GM18861 (cell line): ENCODE measurements at regions not wholly inside any gene's neighbourhood (a gene's known extent, or its start where the extent isn't known, plus 50 kb on each side); places are given as distances from the start of the nearest gene placed in this dataset.
"Not testable (repeated sequence)": the region's sequence is repeated elsewhere in the genome, so short reads cannot be mapped to it uniquely, and the experiment has no call there.

Experiments
- ATAC-seq: cut with Tn5 transposase; IDR thresholded peaks from one replicate; pipeline ENCODE4 v1.9.1; 2021; ENCODE audit not compliant: unreplicated experiment

DNA sequence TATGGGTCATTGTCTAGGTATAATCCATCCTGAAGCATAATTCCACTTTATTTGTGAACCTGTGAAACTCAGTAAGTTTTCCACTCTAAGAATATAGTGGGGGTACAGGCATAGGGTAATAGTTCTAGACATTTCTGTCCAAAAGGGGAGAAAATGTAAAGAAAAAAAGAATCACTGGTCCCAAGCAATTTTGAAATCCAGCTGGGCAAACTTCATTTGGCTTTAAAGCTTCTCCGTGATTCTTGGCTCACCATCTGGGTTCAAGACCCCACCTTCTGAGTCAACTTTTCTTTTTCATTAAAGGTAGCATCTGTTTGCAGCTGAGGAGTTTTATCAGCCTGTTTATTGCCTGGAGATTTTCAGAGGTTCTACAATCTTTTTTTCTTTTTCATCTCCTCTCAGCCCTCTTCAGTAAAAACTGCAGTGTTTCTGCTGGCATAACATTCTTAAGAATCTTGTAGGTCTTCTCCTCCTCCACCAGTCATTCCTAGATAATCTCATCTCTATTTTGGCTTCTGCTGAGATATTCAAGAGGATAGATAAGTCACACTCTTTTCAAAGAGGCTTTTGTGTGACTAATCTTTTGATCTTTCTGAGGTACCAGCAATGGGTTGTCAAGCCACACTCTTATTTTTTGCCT, 126.1 kb upstream of the PITX1 start:
- ATAC-seq: no peak

- no peak for ATAC-seq
Measured at GRCh38 chr5:135159626-135160025, 125.6 kb upstream of the PITX1 start.

DNA sequence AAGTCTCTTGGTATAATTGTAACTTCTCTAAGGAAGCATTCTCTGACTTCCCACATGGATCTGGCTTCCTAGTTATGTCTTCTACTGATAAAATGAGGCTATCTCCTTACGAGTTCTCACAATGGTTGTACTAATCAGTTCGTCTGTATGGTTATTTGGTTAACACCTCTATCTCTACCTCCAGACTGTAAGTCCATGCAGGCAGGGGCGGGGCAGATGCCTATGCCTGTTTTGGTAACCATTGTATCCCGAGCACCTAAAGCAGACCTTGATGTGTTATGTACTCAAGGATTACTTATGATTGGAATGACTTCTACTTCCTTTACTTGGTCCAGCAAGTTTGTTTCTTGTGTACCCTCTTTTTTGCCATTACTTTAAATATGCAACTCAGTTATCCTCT, 125.0 kb upstream of the PITX1 start:
- ATAC-seq: no peak

GRCh38 chr5:135158314-135158697, 124.3 kb upstream of the PITX1 start:
- ATAC-seq: no peak

GRCh38 chr5:135157421-135158313, 123.6 kb upstream of the PITX1 start:
- no peak for ATAC-seq

DNA sequence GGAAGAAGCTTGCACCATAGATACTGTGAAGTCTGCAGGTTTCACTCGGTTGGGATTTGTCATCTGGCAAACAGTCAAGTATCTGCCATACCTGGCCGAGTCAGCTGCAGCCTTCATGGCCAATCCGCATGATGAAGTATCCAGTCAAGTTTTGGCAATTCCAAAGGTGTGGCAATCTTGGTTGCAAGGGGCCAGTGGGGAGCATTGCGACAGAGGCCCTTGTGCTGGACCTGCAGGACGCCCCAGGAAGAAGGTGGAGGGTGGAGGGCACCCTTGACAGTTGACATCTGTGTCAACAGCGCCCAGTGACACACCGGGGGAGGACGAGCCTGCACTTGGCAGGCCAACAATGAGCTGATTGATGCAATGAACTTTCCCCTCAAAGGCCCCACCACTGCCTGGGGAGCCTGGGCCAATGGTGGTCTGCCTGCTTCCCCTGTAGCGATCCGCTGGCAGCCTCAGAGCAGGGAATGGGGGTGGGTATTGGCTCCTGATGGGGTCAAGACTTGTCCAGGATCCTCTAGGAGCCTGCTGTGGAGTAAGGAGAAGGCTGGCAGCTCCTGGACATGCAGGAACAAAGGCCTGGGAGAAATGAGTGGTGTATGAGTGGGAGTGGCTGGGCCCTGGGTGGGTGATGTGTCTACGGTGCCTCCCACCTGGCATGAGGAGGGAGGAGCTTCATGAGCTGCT, 122.8 kb upstream of the PITX1 start:
- ATAC-seq: no peak

- ATAC-seq: no peak
Measured at GRCh38 chr5:135156337-135156714, 122.3 kb upstream of the PITX1 start.

- no peak for ATAC-seq
Measured at GRCh38 chr5:135155616-135156214, 121.7 kb upstream of the PITX1 start.

GRCh38 chr5:135154961-135155360, 120.9 kb upstream of the PITX1 start:
- ATAC-seq: no peak

DNA sequence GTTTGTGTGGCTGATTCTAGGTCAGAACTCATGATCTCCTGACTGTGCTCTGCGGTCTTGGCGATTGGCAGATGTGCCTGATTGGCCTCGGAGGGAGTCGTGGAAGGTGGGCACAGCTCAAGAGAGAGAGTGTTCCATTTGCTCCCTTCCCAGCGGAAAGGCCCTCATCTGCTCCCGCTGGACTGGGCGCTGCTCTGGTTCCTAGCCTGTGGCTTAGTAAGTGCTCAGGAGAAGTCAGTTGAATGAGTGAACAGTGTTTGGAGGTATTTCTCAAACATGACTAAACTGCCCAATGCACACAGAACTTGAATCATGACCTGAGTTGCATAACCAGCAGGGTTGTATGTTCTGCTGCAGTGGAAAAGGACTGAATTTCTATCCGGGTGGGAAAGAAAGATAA, 120.2 kb upstream of the PITX1 start:
- ATAC-seq: no peak

DNA sequence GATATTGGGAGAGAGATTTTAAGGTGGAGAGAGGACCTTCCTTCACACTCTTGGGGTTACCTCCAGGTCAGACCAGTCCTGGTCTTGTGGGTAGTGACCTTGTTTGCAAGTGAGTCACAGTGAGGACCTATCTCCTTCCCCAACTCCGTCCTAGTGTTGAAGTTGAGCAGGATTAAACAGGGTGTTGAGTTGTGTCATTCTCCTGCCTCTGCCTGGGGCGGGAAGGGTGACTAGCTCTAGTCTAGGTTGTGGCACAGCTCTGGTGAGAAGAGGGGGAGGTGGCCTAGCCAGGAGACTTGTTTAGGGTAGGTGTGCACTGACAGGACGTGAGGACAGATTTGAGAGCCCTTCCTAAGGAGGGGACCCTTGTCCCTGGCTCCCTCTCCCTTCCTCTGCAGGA, 119.6 kb upstream of the PITX1 start:
- ATAC-seq: no peak

GRCh38 chr5:135153259-135153658, 119.2 kb upstream of the PITX1 start:
- no peak for ATAC-seq

GRCh38 chr5:135151660-135152059, 117.6 kb upstream of the PITX1 start:
- ATAC-seq: not testable (repeated sequence)

DNA sequence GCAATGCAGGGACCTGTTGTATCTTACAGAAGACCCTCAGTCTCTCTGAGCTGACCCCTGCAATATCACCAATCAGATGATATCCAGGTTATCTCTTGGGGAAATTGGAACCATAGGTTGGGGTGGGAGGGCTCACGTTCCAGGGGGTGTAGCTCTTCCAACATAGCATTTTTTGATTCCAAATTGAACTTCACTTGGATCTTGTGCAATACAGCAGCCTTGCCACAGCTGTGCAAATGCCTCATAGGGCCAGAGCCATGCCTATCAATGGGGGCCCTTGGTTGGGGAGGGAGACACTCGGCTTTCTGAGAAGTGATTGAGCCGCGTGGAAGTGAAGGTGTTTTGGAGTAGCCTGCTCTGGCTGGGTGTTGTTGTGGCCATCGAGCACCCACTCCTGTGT, 117.2 kb upstream of the PITX1 start:
- ATAC-seq: no peak

DNA sequence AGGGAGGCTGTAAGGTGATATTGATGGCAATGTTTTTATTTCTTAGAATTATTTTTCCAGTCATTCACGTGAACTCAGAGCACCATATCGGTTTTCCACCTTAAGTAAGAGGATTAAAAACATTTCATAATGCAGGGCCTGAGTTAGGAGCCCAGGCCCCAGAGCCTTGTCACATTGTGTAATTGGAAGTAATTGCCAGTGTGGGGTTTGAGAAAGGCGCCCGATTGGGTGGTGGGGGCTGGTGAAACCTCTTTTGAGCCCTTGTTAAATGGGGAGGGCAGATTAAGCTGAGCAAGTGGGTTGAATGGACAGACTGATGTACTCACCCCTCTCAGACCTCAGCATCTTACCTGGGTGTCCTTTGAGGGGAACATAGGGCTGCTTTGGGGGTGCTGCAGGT, 116.7 kb upstream of the PITX1 start:
- no peak for ATAC-seq

GRCh38 chr5:135149956-135150723, 116.1 kb upstream of the PITX1 start:
- ATAC-seq: no peak

DNA sequence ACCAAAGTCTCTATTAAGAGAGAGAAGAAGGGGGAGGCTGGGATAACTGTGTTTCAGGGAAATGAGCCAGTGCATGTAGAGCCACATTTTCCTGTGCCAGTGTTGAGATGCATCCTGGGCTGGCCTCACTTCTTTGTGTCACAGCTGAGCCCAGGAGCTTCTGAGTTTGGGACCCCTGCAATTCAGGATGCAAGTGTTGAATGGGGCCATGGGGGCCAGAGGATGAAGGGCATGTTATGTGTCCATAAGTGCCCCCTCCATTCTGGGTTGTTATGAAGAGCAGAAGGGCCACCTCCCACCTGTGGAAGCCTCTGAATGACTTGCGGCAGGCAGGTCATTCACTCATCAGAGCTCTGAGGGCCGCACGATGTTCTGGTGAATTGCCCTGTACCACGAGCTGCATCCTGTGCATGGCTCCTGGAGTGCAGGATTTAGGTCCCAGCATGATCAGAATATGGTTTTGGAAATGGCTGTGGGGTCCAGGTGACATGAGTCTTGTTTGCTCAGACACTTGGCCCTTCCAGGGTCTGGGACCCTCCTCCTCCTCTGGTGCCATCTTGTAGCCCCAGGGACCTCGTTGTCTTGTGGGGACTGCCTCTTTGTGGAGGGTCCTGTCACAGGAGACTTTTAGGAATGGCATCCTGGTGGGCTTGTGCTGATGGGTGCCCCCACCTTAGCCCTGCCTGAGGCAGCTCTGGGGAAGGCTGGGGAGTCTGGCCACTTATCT, 115.4 kb upstream of the PITX1 start:
- no peak for ATAC-seq

DNA sequence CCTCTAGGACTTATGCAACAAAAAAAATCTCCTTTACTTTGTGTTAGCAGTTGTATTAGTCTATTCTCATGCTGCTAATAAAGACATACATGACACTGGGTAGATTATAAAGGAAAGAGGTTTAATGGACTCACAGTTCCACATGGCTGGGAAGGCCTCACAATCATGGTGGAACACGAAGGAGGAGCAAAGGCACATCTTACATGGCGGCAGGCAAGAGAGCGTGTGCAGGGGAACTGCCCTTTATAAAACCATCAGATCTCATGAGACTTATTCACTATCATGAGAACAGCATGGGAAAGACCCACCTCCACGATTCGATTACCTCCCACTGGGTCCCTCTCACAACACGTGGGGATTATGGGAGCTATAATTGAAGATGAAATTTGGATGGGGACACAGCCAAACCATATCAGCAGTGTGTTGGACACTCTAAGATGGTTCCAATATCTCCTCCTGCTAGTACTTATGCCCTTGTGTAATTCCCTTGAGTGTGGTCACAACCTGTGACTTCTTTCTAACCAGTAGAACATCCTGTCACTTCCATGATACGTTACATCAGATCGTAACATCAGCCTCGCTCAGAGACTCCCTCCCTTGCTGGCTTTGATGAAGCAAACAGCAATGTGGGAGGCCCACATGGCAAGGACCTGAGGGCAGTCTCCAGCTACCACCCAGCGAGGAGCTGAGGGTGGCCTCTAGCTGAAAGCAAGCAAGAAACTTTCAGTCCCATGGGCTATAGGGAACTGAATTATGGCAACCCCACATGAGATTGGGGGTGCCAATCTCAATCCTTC, 113.5 kb upstream of the PITX1 start:
- ATAC-seq: no peak

GRCh38 chr5:135145985-135146384, 112.0 kb upstream of the PITX1 start:
- no peak for ATAC-seq
